WERI-Rb-1 (cell line): ENCODE measurements at regions not wholly inside any gene's neighbourhood (a gene's known extent, or its start where the extent isn't known, plus 50 kb on each side); places are given as distances from the start of the nearest gene placed in this dataset.
"Not testable (repeated sequence)": the region's sequence is repeated elsewhere in the genome, so short reads cannot be mapped to it uniquely, and the experiment has no call there.

Experiments used
- DNase-seq: peaks from one replicate; pipeline ENCODE4 v3.0.0-alpha.2; 2020
- H3K27ac ChIP-seq: fragments of 250-450 bp; sonication (Bioruptor Pico); 2 replicates; pipeline ENCODE4 v1.5.1; 2020; ENCODE audit warnings: mild to moderate bottlenecking, moderate library complexity
- H3K27me3 ChIP-seq: fragments of 250-450 bp; sonication (Bioruptor Pico); 2 replicates; pipeline ENCODE4 v1.5.1; 2021; ENCODE audit warnings: mild to moderate bottlenecking, low read depth, moderate library complexity; ENCODE audit not compliant: insufficient read depth, severe bottlenecking
- H3K36me3 ChIP-seq: fragments of 250-450 bp; sonication (Bioruptor Pico); 2 replicates; pipeline ENCODE4 v1.5.1; 2020; ENCODE audit warnings: mild to moderate bottlenecking, moderate library complexity
- H3K4me3 ChIP-seq: 2 replicates; pipeline ENCODE4 v1.5.1; 2011; ENCODE audit warnings: low read depth, mild to moderate bottlenecking, control low read depth, low read length
- H3K9me3 ChIP-seq: fragments of 250-450 bp; sonication (Bioruptor Pico); 2 replicates; pipeline ENCODE4 v1.5.1; 2021; ENCODE audit warnings: mild to moderate bottlenecking, moderate library complexity; ENCODE audit not compliant: severe bottlenecking
- CTCF ChIP-seq: IDR thresholded peaks from 2 replicates; pipeline ENCODE4 v1.5.1; 2011; ENCODE audit warnings: low read depth, mild to moderate bottlenecking, control low read depth, inconsistent platforms, low read length

- H3K27ac ChIP-seq, result no peak overlapping the region
- no peaks in the 10 kb centered on the region for H3K9me3 ChIP-seq
- no peaks in the 10 kb centered on the region for H3K36me3 ChIP-seq
- DNase-seq, result no peak
- no peak for TF ChIP-seq CTCF
- H3K4me3 ChIP-seq, result no peak overlapping the region
- no peaks in the 10 kb centered on the region for H3K27me3 ChIP-seq
Observed at GRCh38 chr9:81826517-81826906, 101.7 kb upstream of the SPATA31D4 start.

GRCh38 chr9:81827616-81828296 is 100.5 kb upstream of the SPATA31D4 start:
- TF ChIP-seq CTCF, result no peak
- no peaks in the 10 kb centered on the region for H3K36me3 ChIP-seq
- H3K4me3 ChIP-seq, result no peak overlapping the region

GRCh38 chr9:81829195-81829882 is 98.9 kb upstream of the SPATA31D4 start:
- no peaks in the 10 kb centered on the region for H3K36me3 ChIP-seq
- no peak overlapping the region for H3K27ac ChIP-seq
- H3K4me3 ChIP-seq, result no peak overlapping the region
- H3K9me3 ChIP-seq, result no peaks in the 10 kb centered on the region
- no peaks in the 10 kb centered on the region for H3K27me3 ChIP-seq
- no peak for TF ChIP-seq CTCF
- DNase-seq, result no peak

More at GRCh38 chr9:81827616-81828296, 100.5 kb upstream of the SPATA31D4 start:
- no peaks in the 10 kb centered on the region for H3K27me3 ChIP-seq
- H3K27ac ChIP-seq, result no peak overlapping the region
- DNase-seq, result no peak
- H3K9me3 ChIP-seq, result no peaks in the 10 kb centered on the region

- not testable (repeated sequence) for H3K27me3 ChIP-seq, DNase-seq, H3K4me3 ChIP-seq, H3K27ac ChIP-seq, H3K36me3 ChIP-seq, H3K9me3 ChIP-seq
Observed at GRCh38 chr9:81830431-81830830, 97.8 kb upstream of the SPATA31D4 start.

- H3K27me3 ChIP-seq, result no peaks in the 10 kb centered on the region
- no peak overlapping the region for H3K4me3 ChIP-seq
- H3K27ac ChIP-seq, result no peak overlapping the region
- DNase-seq, result no peak
- H3K9me3 ChIP-seq, result no peaks in the 10 kb centered on the region
- no peaks in the 10 kb centered on the region for H3K36me3 ChIP-seq
- TF ChIP-seq CTCF, result no peak
Observed at GRCh38 chr9:81832571-81833285, 95.5 kb upstream of the SPATA31D4 start.
